Type B pancreatic cell (in vitro differentiated cells): ENCODE measurements at regions not wholly inside any gene's neighbourhood (a gene's known extent, or its start where the extent isn't known, plus 50 kb on each side); places are given as distances from the start of the nearest gene placed in this dataset.

Source experiments
- DNase-seq: peaks from one replicate; pipeline ENCODE4 v3.0.0; 2021; ENCODE audit warnings: mixed read lengths; ENCODE audit not compliant: unreplicated experiment; ENCODE audit errors: extremely low spot score
- H3K27ac Mint-ChIP-seq: 2 replicates; pipeline ENCODE4 v1.8.0; 2021; ENCODE audit warnings: mild to moderate bottlenecking, mixed read lengths
- H3K27me3 Mint-ChIP-seq: 2 replicates; pipeline ENCODE4 v1.8.0; 2021; ENCODE audit warnings: mixed read lengths
- H3K36me3 Mint-ChIP-seq: 2 replicates; pipeline ENCODE4 v1.8.0; 2021; ENCODE audit warnings: mixed read lengths
- H3K4me1 Mint-ChIP-seq: one replicate; pipeline ENCODE4 v1.8.0; 2021; ENCODE audit warnings: mixed read lengths; ENCODE audit not compliant: unreplicated experiment
- H3K4me3 Mint-ChIP-seq: 2 replicates; pipeline ENCODE4 v1.8.0; 2021; ENCODE audit warnings: mild to moderate bottlenecking, mixed read lengths
- H3K9me3 Mint-ChIP-seq: 2 replicates; pipeline ENCODE4 v1.8.0; 2021; ENCODE audit warnings: mixed read lengths
- CTCF ChIP-seq: fragments of 200-600 bp; sonication (generic); conservative IDR thresholded peaks from 2 replicates; pipeline ENCODE4 v1.5.0; 2021; ENCODE audit warnings: antibody characterized with exemption, mild to moderate bottlenecking

- H3K4me3 Mint-ChIP-seq, result no peak overlapping the region
- H3K36me3 Mint-ChIP-seq, result no peaks in the 10 kb centered on the region
- no peak for DNase-seq
- H3K27me3 Mint-ChIP-seq, result no peaks in the 10 kb centered on the region
- no peak for TF ChIP-seq CTCF
- no peaks in the 10 kb centered on the region for H3K9me3 Mint-ChIP-seq
- peak overlapping the region; percentile 10 for H3K27ac Mint-ChIP-seq
- peaks cover 32% of the 10 kb centered on the region for H3K4me1 Mint-ChIP-seq
These were observed 62.2 kb downstream of the IGLL1 start for GRCh38 chr22:23517804-23518375.

- Mint-ChIP-seq H3K4me3 (no peak overlapping the region), H3K9me3 (no peaks in the 10 kb centered on the region), H3K27me3 (no peaks in the 10 kb centered on the region), H3K27ac (no peak overlapping the region), H3K4me1 (peaks cover 32% of the 10 kb centered on the region), H3K36me3 (no peaks in the 10 kb centered on the region)
- no peak for DNase-seq
- no peak for TF ChIP-seq CTCF
These were observed 63.8 kb downstream of the IGLL1 start for GRCh38 chr22:23516304-23516703.

- Mint-ChIP-seq H3K36me3 (no peaks in the 10 kb centered on the region), H3K27ac (no peak overlapping the region), H3K9me3 (no peaks in the 10 kb centered on the region), H3K4me3 (no peak overlapping the region), H3K27me3 (no peaks in the 10 kb centered on the region), H3K4me1 (peaks cover 33% of the 10 kb centered on the region)
- TF ChIP-seq CTCF, result no peak
- no peak for DNase-seq
These were observed 65.6 kb downstream of the IGLL1 start for GRCh38 chr22:23514322-23515038.

- H3K4me1 Mint-ChIP-seq, result peaks cover 29% of the 10 kb centered on the region
- no peak for TF ChIP-seq CTCF
- no peak overlapping the region for H3K4me3 Mint-ChIP-seq
- no peaks in the 10 kb centered on the region for H3K27me3 Mint-ChIP-seq
- no peak overlapping the region for H3K27ac Mint-ChIP-seq
- no peaks in the 10 kb centered on the region for H3K9me3 Mint-ChIP-seq
- DNase-seq, result no peak
- no peaks in the 10 kb centered on the region for H3K36me3 Mint-ChIP-seq
These were observed 66.4 kb downstream of the IGLL1 start for GRCh38 chr22:23513705-23514104.

- H3K27ac Mint-ChIP-seq, result peak overlapping the region; percentile 39
- no peaks in the 10 kb centered on the region for H3K36me3 Mint-ChIP-seq
- H3K27me3 Mint-ChIP-seq, result no peaks in the 10 kb centered on the region
- no peaks in the 10 kb centered on the region for H3K9me3 Mint-ChIP-seq
- H3K4me3 Mint-ChIP-seq, result no peak overlapping the region
- no peak for TF ChIP-seq CTCF
- H3K4me1 Mint-ChIP-seq, result peaks cover 24% of the 10 kb centered on the region
- DNase-seq, result no peak
These were observed 67.0 kb downstream of the IGLL1 start for GRCh38 chr22:23513133-23513532.
